AG10803 (cell line): ENCODE measurements at regions not wholly inside any gene's neighbourhood (a gene's known extent, or its start where the extent isn't known, plus 50 kb on each side); places are given as distances from the start of the nearest gene placed in this dataset.

Experiments
- DNase-seq: peaks from one replicate; pipeline ENCODE4 v3.0.0; 2010; ENCODE audit warnings: low read depth
- H3K4me3 ChIP-seq: 2 replicates; pipeline ENCODE4 v1.5.1; 2011; ENCODE audit warnings: mild to moderate bottlenecking, low read length, control low read depth
- TF ChIP-seq, protein P1 (sequence below): conservative IDR thresholded peaks from 2 replicates; pipeline ENCODE4 v1.5.1; 2011; ENCODE audit warnings: mild to moderate bottlenecking, low read length, control low read depth, inconsistent platforms

GRCh38 chr21:27240839-27241238, 274.0 kb upstream of the ADAMTS5 start:
- H3K4me3 ChIP-seq: no peak overlapping the region
- TF ChIP-seq, protein P1, sequence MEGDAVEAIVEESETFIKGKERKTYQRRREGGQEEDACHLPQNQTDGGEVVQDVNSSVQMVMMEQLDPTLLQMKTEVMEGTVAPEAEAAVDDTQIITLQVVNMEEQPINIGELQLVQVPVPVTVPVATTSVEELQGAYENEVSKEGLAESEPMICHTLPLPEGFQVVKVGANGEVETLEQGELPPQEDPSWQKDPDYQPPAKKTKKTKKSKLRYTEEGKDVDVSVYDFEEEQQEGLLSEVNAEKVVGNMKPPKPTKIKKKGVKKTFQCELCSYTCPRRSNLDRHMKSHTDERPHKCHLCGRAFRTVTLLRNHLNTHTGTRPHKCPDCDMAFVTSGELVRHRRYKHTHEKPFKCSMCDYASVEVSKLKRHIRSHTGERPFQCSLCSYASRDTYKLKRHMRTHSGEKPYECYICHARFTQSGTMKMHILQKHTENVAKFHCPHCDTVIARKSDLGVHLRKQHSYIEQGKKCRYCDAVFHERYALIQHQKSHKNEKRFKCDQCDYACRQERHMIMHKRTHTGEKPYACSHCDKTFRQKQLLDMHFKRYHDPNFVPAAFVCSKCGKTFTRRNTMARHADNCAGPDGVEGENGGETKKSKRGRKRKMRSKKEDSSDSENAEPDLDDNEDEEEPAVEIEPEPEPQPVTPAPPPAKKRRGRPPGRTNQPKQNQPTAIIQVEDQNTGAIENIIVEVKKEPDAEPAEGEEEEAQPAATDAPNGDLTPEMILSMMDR: no peak
- DNase-seq: no peak

DNA sequence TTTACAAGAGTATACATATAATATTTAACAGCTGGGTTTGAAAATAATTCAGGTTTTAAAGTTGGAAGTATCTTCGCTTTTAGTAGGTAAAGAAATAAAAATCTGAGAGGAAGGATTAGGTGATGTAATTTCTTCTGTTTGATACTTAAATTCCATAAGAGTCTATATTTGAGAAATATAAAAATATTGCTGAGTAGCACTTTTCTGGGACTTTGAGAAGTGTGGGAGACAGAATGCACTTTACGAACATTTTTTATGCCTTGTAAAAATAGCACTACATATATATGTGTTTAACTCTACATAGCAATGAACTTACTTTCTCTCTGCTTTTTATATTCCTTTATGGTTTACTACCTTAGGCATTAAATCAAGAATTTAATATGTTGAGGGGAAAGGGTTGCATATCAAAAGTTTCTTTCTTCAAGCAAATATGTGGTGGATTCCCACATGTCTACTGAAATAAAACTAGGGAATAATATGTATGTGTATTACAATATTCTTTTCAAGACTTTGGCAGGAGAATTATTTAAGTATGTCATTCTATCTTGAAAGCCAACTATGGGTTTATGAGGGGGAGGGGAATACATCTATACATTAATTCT, 266.7 kb upstream of the ADAMTS5 start:
- TF ChIP-seq, protein P1: no peak
- DNase-seq: no peak
- no peak overlapping the region for H3K4me3 ChIP-seq

GRCh38 chr21:27225940-27226339, 259.1 kb upstream of the ADAMTS5 start:
- H3K4me3 ChIP-seq: no peak overlapping the region

DNA sequence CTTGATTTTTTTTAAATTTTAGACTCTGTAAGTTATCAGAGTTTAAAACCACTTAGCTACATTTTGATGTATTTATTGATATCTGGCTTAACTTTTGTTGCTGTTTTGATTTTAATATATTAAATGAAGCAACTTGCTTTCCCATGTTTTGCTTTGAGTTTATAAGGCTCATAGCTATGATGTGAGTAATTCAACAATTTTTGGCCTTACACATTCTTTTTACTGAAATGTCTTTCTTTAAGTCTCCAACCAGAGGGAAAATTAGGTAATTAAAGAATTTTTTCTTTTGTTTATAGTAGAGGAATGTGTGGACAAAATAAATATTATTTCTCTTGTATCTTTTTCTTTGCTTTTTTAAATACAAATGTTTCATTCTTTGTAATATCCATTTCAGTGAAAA, 258.3 kb upstream of the ADAMTS5 start:
- TF ChIP-seq, protein P1: no peak
- peak; percentile 64 for DNase-seq
- H3K4me3 ChIP-seq: no peak overlapping the region

More at GRCh38 chr21:27225940-27226339, 259.1 kb upstream of the ADAMTS5 start:
- DNase-seq: no peak
- TF ChIP-seq, protein P1: no peak

DNA sequence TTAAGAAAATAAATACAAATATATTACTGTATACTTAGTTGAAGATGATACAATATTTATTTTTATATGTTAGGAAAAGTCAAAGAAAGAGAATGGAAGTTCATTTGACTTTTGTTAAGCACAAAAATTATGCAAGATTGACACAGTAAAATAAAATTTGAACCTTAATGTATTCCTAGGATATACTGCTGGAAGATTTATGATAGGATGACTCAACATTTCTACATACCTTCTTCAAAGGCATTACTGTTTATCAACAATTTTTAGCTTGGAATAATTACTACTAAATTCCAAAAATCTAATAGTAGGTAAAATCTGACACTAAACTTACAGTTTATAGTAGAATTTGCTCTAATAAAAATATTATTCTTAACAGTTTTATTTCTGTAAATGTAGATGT, 257.3 kb upstream of the ADAMTS5 start:
- TF ChIP-seq, protein P1: no peak
- no peak for DNase-seq
- no peak overlapping the region for H3K4me3 ChIP-seq

DNA sequence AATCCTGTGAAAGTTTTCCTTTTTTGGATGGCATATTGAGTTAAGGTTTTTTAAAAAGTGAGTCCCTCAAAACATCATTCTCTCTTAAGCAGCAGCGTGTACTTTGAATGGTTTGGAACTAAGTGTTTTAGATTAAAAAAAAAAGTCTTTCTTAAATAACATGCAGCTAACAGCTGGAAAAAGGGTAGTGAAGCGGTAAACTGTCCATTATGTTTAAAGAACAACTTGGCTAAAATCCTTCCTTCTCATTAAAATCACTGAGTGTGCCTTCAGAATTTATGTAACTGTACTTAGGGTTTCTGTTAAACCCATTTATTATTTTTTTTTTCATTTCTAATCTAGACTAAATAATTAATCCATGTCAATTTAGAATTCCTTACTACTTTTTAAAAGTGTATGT, 254.2 kb upstream of the ADAMTS5 start:
- DNase-seq: no peak
- TF ChIP-seq, protein P1: no peak
- no peak overlapping the region for H3K4me3 ChIP-seq

- TF ChIP-seq, protein P1: no peak
- DNase-seq: no peak
- H3K4me3 ChIP-seq: no peak overlapping the region
These were observed 253.5 kb upstream of the ADAMTS5 start for GRCh38 chr21:27220416-27220815.
